ENCODE measurements at regions not wholly inside any gene's neighbourhood (a gene's known extent, or its start where the extent isn't known, plus 50 kb on each side); places are given as distances from the start of the nearest gene placed in this dataset.
"Not testable (repeated sequence)": the region's sequence is repeated elsewhere in the genome, so short reads cannot be mapped to it uniquely, and the experiment has no call there.

GRCh38 chr21:20451046-20451445, 547.2 kb upstream of the NCAM2 start:
- no peak overlapping the region for H3K4me3 ChIP-seq (ENCODE audit: low read length)
- no peak for TF ChIP-seq CTCF (conservative IDR thresholded peaks at IDR 0.05; ENCODE audit: low read depth, low read length)
- no peak for DNase-seq (ENCODE audit: low read depth)

GRCh38 chr21:20452935-20453334, 545.3 kb upstream of the NCAM2 start:
- DNase-seq (ENCODE audit: low read depth), result no peak

GRCh38 chr21:20459838-20460237, 538.4 kb upstream of the NCAM2 start:
- DNase-seq (ENCODE audit: low read depth), result no peak
- no peak for TF ChIP-seq CTCF (conservative IDR thresholded peaks at IDR 0.05; ENCODE audit: low read depth, low read length)
- H3K4me3 ChIP-seq (ENCODE audit: low read length), result no peak overlapping the region

More at GRCh38 chr21:20452935-20453334, 545.3 kb upstream of the NCAM2 start:
- no peak overlapping the region for H3K4me3 ChIP-seq (ENCODE audit: low read length)
- no peak for TF ChIP-seq CTCF (conservative IDR thresholded peaks at IDR 0.05; ENCODE audit: low read depth, low read length)

GRCh38 chr21:20463362-20463761, 534.8 kb upstream of the NCAM2 start:
- TF ChIP-seq CTCF (conservative IDR thresholded peaks at IDR 0.05; ENCODE audit: low read depth, low read length), result no peak
- H3K4me3 ChIP-seq (ENCODE audit: low read length), result no peak overlapping the region
- no peak for DNase-seq (ENCODE audit: low read depth)

- TF ChIP-seq CTCF (conservative IDR thresholded peaks at IDR 0.05; ENCODE audit: low read depth, low read length), result no peak
- H3K4me3 ChIP-seq (ENCODE audit: low read length), result no peak overlapping the region
- no peak for DNase-seq (ENCODE audit: low read depth)
Measured at GRCh38 chr21:20469361-20469760, 528.8 kb upstream of the NCAM2 start.

GRCh38 chr21:20486303-20486702, 511.9 kb upstream of the NCAM2 start:
- TF ChIP-seq CTCF (conservative IDR thresholded peaks at IDR 0.05; ENCODE audit: low read depth, low read length), result no peak
- no peak for DNase-seq (ENCODE audit: low read depth)
- H3K4me3 ChIP-seq (ENCODE audit: low read length), result no peak overlapping the region

- not testable (repeated sequence) for H3K4me3 ChIP-seq (ENCODE audit: low read length); DNase-seq (ENCODE audit: low read depth)
Measured at GRCh38 chr21:20502915-20503314, 495.3 kb upstream of the NCAM2 start.

GRCh38 chr21:20507783-20508182, 490.4 kb upstream of the NCAM2 start:
- no peak overlapping the region for H3K4me3 ChIP-seq (ENCODE audit: low read length)
- no peak for DNase-seq (ENCODE audit: low read depth)
- no peak for TF ChIP-seq CTCF (conservative IDR thresholded peaks at IDR 0.05; ENCODE audit: low read depth, low read length)
